OCI-LY1 (cell line): ENCODE measurements at regions not wholly inside any gene's neighbourhood (a gene's known extent, or its start where the extent isn't known, plus 50 kb on each side); places are given as distances from the start of the nearest gene placed in this dataset.

ENCODE experiments used
- H2AFZ ChIP-seq: fragments of 200-600 bp; sonication (generic), shearing (Covaris generic); 2 replicates; pipeline ENCODE4 v1.6.0; 2014; ENCODE audit warnings: antibody characterized with exemption, mild to moderate bottlenecking, low read length
- H3F3A ChIP-seq: fragments of 200-600 bp; sonication (generic), shearing (Covaris generic); 2 replicates; pipeline ENCODE4 v1.6.0; 2014; ENCODE audit warnings: mild to moderate bottlenecking, antibody characterized with exemption, low read length, moderate library complexity; ENCODE audit not compliant: insufficient read depth
- H3K27ac ChIP-seq: fragments of 200-600 bp; sonication (generic); 2 replicates; pipeline ENCODE4 v1.5.1; 2014; ENCODE audit warnings: low read length, mixed run types, mild to moderate bottlenecking, low read depth; ENCODE audit not compliant: poor library complexity, severe bottlenecking
- H3K27me3 ChIP-seq: fragments of 200-600 bp; sonication (generic); 2 replicates; pipeline ENCODE4 v1.6.0; 2014; ENCODE audit warnings: antibody characterized with exemption, mild to moderate bottlenecking, low read length, moderate library complexity; ENCODE audit not compliant: insufficient read depth
- H3K36me3 ChIP-seq: fragments of 200-600 bp; sonication (generic); 2 replicates; pipeline ENCODE4 v1.6.1; 2014; ENCODE audit warnings: mild to moderate bottlenecking, antibody characterized with exemption, low read length, moderate library complexity, mixed read lengths; ENCODE audit not compliant: insufficient read depth
- H3K4me1 ChIP-seq: fragments of 200-600 bp; sonication (generic); 2 replicates; pipeline ENCODE4 v1.5.1; 2014; ENCODE audit warnings: mild to moderate bottlenecking, low read length, moderate library complexity; ENCODE audit not compliant: insufficient read depth, severe bottlenecking
- H3K4me2 ChIP-seq: fragments of 200-600 bp; sonication (generic), shearing (Covaris generic); 2 replicates; pipeline ENCODE4 v1.6.1; 2014; ENCODE audit warnings: low read length
- H3K4me3 ChIP-seq: fragments of 200-600 bp; sonication (generic); 2 replicates; pipeline ENCODE4 v1.5.1; 2014; ENCODE audit warnings: low read length, low read depth, mild to moderate bottlenecking, mixed read lengths; ENCODE audit not compliant: poor library complexity, severe bottlenecking
- H3K79me2 ChIP-seq: fragments of 200-600 bp; shearing (Covaris generic); 2 replicates; pipeline ENCODE4 v1.6.1; 2016; ENCODE audit warnings: mixed run types, low read length, mixed read lengths; ENCODE audit not compliant: insufficient read depth
- H3K9ac ChIP-seq: fragments of 200-600 bp; sonication (generic), shearing (Covaris generic); 2 replicates; pipeline ENCODE4 v1.6.1; 2014; ENCODE audit warnings: mild to moderate bottlenecking, low read length, mixed read lengths
- H3K9me2 ChIP-seq: fragments of 200-600 bp; sonication (generic), shearing (Covaris generic); 2 replicates; pipeline ENCODE4 v1.6.1; 2014; ENCODE audit warnings: low read depth, mild to moderate bottlenecking, low read length, mixed read lengths
- H3K9me3 ChIP-seq: fragments of 200-600 bp; shearing (Covaris generic); 2 replicates; pipeline ENCODE4 v1.6.1; 2014; ENCODE audit warnings: low read length, mixed read lengths
- H4K20me1 ChIP-seq: fragments of 200-600 bp; sonication (generic), shearing (Covaris generic); 2 replicates; pipeline ENCODE4 v1.6.0; 2016; ENCODE audit warnings: mild to moderate bottlenecking, low read length; ENCODE audit not compliant: insufficient read depth
- EZH2 ChIP-seq: fragments of 200-600 bp; sonication (generic), shearing (Covaris generic); IDR thresholded peaks from 2 replicates; pipeline ENCODE4 v1.8.0; 2017; ENCODE audit warnings: borderline replicate concordance, mixed run types, mild to moderate bottlenecking, antibody characterized with exemption, low read length, moderate library complexity, mixed read lengths
- TF ChIP-seq, protein P1 (sequence below): fragments of 200-600 bp; sonication (generic), shearing (Covaris generic); IDR thresholded peaks from 2 replicates; pipeline ENCODE4 v1.5.1; 2017; ENCODE audit warnings: mild to moderate bottlenecking, antibody characterized with exemption, low read length, moderate library complexity, mixed read lengths

DNA sequence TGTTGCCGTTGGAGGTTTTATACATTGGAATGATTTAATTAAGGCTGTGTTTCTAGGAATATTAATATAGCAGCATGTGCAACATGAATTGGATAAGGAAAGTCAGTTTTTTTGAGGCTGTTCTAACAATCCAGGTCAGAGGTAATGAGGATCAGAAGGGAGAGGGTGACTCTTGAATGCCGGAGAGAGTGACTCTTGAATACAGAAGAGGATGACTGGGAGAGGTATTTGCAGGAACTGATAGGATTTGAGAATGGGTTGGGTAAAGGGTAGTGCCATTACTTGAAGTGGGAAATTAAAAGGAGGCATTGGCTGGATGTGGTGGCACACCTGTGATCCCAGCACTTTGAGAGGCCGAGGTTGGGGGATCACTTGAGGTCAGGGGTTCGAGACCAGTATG lies 55.6 kb upstream of the MACF1 start:
- H3K27ac ChIP-seq, result no peak overlapping the region

DNA sequence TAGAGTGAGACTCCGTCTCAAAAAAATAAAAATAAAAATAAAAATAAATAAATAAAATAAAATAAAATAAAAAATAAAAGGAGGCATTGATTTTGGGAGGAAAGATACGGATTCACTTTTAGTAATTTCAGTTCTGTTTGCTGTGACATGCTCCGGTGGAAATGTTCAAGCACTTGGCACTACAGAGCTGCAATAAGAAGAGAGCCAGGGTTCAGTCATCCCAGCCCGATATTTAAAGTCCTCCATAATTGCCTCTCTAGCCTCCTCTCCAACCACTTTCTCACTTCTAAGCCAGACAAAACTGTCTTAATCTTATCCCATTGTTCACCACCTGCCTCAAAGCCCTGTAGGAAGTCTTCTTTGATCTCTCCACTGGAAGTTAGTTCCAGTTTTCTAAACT lies 55.0 kb upstream of the MACF1 start:
- Histone ChIP-seq H3K4me3 (no peak overlapping the region), H3K36me3 (no peaks in the 10 kb centered on the region), H3K4me2 (no peak overlapping the region), H2AFZ (no peak overlapping the region), H3K9me2 (no peaks in the 10 kb centered on the region), H4K20me1 (no peaks in the 10 kb centered on the region), H3K27me3 (no peaks in the 10 kb centered on the region), H3K79me2 (no peaks in the 10 kb centered on the region), H3K4me1 (no peaks in the 10 kb centered on the region), H3K27ac (no peak overlapping the region), H3K9me3 (no peaks in the 10 kb centered on the region), H3F3A (no peaks in the 10 kb centered on the region), H3K9ac (no peak overlapping the region)
- no peak for TF ChIP-seq EZH2
- TF ChIP-seq, protein P1, sequence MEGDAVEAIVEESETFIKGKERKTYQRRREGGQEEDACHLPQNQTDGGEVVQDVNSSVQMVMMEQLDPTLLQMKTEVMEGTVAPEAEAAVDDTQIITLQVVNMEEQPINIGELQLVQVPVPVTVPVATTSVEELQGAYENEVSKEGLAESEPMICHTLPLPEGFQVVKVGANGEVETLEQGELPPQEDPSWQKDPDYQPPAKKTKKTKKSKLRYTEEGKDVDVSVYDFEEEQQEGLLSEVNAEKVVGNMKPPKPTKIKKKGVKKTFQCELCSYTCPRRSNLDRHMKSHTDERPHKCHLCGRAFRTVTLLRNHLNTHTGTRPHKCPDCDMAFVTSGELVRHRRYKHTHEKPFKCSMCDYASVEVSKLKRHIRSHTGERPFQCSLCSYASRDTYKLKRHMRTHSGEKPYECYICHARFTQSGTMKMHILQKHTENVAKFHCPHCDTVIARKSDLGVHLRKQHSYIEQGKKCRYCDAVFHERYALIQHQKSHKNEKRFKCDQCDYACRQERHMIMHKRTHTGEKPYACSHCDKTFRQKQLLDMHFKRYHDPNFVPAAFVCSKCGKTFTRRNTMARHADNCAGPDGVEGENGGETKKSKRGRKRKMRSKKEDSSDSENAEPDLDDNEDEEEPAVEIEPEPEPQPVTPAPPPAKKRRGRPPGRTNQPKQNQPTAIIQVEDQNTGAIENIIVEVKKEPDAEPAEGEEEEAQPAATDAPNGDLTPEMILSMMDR, result no peak

More for the DNA sequence above, 55.6 kb upstream of the MACF1 start:
- H3K9me2 ChIP-seq, result no peaks in the 10 kb centered on the region
- no peaks in the 10 kb centered on the region for H4K20me1 ChIP-seq
- H2AFZ ChIP-seq, result no peak overlapping the region
- no peak overlapping the region for H3K9ac ChIP-seq
- no peak overlapping the region for H3K4me3 ChIP-seq
- H3K36me3 ChIP-seq, result no peaks in the 10 kb centered on the region
- H3F3A ChIP-seq, result no peaks in the 10 kb centered on the region
- TF ChIP-seq EZH2, result no peak
- TF ChIP-seq, protein P1, result no peak
- H3K9me3 ChIP-seq, result no peaks in the 10 kb centered on the region
- H3K79me2 ChIP-seq, result no peaks in the 10 kb centered on the region
- H3K4me2 ChIP-seq, result no peak overlapping the region
- no peaks in the 10 kb centered on the region for H3K4me1 ChIP-seq
- H3K27me3 ChIP-seq, result no peaks in the 10 kb centered on the region

DNA sequence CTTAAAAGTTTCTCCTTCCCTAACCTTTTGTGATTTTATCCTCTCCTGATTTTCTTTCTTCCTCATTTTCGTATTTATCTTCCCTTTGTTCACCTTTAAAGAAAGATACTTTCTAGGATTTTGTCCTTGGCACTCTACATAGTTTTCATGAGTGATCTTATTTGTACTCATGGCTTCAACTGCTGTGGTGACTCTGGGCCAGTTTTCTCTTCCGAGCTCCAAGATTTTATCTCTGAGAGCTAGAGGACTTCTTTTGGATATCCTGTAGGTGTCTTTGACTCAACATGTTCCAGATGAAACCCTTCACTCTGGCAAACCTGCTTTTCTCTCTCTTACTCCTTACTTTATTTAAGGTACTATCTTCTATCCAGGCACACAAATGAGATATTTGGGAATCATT lies 53.7 kb upstream of the MACF1 start:
- Histone ChIP-seq H3K4me1 (no peaks in the 10 kb centered on the region), H3K79me2 (no peaks in the 10 kb centered on the region), H3K9ac (no peak overlapping the region), H3K4me2 (no peak overlapping the region), H3K9me3 (no peaks in the 10 kb centered on the region), H4K20me1 (no peaks in the 10 kb centered on the region), H3K9me2 (no peaks in the 10 kb centered on the region), H3K36me3 (no peaks in the 10 kb centered on the region), H3K27ac (no peak overlapping the region), H3K4me3 (no peak overlapping the region), H3F3A (no peaks in the 10 kb centered on the region), H2AFZ (no peak overlapping the region), H3K27me3 (no peaks in the 10 kb centered on the region)
- no peak for TF ChIP-seq EZH2
- TF ChIP-seq, protein P1, result no peak
